ENCODE measurements at regions not wholly inside any gene's neighbourhood (a gene's known extent, or its start where the extent isn't known, plus 50 kb on each side); places are given as distances from the start of the nearest gene placed in this dataset.

GRCh38 chr9:26725573-26725972 lies 167.0 kb downstream of the CAAP1 start:
- TF ChIP-seq POLR2A (IDR thresholded peaks at IDR 0.05) (no peak), CTCF (IDR thresholded peaks at IDR 0.05) (no peak), EP300 (IDR thresholded peaks at IDR 0.05) (no peak)
